GM19397 (cell line): ENCODE measurements at regions not wholly inside any gene's neighbourhood (a gene's known extent, or its start where the extent isn't known, plus 50 kb on each side); places are given as distances from the start of the nearest gene placed in this dataset.

ENCODE experiments used
- ATAC-seq: cut with Tn5 transposase; IDR thresholded peaks from one replicate; pipeline ENCODE4 v1.9.1; 2021; ENCODE audit warnings: mild to moderate bottlenecking, moderate library complexity; ENCODE audit not compliant: unreplicated experiment

GRCh38 chr5:74324556-74324955 is 316.0 kb downstream of the ENC1 start:
- ATAC-seq: no peak

GRCh38 chr5:74322944-74323343 is 317.6 kb downstream of the ENC1 start:
- ATAC-seq: no peak

- ATAC-seq: no peak
Observed at GRCh38 chr5:74322191-74322590, 318.3 kb downstream of the ENC1 start.

DNA sequence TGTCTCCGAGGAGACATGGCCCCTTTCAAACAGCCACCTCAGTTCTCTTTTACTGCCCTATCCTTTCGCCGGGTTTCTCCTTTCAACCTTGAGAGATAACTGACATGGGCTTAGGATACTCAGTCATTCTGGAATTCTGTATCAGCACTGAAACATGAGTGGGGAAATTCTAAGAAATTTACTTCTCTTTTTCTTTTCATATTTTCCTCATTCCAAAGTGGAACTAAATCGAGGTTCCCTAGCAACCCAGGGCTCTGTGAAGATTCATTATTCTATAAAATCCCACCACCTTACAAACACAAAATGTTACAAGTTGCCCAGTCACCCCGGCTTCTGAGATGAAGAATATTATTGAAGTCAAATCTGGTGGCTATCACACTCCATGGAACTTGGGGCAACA is 319.2 kb downstream of the ENC1 start:
- no peak for ATAC-seq

DNA sequence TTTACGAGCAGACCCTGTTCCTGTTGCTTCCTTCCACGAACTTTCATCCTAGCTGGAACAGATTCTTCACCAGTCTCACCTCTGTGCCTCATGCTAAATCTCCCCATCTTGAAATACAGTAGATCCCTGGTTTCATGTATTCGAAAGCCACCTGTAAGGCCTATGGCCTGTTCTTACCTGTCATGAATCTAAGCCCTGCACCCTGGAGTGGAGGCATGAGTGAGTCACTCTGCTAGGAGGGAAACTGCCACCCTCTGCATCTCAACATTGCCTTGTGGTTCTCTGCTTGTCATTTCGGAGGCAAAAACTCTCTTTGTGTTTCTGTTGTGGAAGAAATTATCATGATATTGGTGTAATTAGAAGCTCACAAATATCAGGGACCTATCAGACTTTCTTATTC is 320.0 kb downstream of the ENC1 start:
- ATAC-seq: no peak

GRCh38 chr5:74319076-74319475 is 321.5 kb downstream of the ENC1 start:
- no peak for ATAC-seq

DNA sequence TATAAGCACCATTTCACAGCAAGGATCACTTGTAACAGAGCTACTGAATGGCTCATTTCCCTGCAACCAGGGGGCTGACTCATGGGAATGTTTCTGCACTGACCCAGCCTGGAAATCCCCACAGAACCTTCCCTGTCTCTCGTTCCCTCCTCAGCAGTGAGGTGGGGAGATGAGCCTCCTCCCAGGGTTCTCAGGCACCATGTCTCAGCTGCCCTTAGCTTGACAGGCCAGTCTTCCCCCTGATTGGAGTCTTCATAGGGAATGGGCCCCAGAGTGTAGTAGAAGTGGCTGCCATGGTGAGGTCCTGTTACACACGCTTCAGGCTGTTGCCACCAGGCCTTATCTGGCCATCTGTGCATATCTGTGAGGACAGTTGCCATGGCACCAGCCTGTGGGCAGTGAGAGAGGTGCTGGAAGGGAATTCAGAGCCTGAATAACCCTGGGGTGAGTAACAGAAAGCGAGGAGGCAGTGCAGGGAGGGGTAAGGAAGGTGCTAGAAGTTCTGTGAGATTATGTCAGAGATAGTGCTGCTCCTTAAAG is 324.4 kb downstream of the ENC1 start:
- ATAC-seq: no peak

- ATAC-seq: no peak
Observed at GRCh38 chr5:74314906-74315305, 325.6 kb downstream of the ENC1 start.

GRCh38 chr5:74313896-74314295 is 326.6 kb downstream of the ENC1 start:
- ATAC-seq: no peak

DNA sequence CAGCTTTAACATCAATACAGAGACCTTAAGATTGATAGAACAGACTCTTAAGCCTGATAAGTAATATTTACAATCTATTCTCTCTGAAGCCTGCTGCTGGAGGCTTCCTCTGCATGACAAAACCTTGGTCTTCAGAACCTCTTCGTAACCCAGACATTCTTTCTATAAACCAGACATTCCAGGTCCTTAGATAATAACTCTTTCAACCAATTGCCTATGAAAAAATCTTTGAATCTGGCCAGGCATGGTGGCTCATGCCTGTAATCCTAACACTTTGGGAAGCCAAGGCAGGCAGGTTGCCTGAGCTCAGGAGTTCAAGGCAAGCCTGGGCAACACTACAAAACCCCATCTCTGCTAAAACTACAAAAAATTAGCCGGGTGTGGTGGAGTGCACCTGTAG is 327.8 kb downstream of the ENC1 start:
- ATAC-seq: no peak

GRCh38 chr5:74311961-74312360 is 328.6 kb downstream of the ENC1 start:
- no peak for ATAC-seq

DNA sequence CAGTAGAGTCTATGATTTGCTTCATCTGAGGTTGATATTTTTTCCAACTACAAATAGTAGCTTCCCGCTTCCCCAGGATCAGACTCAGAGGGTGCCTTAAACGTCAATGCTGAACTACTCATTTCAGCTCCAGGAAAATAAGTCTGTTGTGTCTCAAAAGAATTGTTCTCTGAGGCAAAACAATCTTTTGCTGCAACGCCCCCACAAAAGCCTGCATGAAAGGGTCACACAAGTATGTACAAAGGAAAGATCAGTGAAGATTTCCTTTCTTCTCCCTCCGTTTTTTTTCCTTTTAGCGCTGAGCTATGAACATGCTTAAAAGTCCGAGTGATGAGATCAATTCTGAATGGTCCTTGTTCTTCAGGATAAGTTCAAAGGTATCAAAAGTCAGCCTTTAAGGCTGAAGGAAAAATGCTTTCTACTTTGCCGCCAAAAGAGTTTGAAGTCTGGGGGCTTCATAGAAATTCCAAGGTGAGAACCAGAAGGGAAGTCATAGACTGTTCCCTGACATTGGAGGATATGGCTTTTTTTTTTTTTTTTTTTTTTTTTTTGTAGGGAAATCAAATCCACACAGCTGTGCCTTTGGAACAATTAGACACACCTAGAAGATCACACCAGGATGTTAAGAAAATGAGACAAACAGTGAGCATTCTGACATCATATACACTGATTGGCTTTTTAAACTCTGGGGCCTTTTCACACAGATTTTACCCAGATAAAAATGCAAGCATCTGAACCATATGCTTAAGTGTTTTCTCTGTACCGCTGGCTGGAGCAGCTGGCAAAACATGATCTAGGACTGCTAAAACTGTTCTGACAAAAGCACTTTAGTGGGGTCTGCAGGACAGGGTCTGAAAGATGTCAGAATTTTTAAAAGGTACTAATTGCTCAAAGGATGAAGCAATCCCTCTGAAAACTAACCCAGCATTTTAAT is 329.3 kb downstream of the ENC1 start:
- ATAC-seq: no peak

DNA sequence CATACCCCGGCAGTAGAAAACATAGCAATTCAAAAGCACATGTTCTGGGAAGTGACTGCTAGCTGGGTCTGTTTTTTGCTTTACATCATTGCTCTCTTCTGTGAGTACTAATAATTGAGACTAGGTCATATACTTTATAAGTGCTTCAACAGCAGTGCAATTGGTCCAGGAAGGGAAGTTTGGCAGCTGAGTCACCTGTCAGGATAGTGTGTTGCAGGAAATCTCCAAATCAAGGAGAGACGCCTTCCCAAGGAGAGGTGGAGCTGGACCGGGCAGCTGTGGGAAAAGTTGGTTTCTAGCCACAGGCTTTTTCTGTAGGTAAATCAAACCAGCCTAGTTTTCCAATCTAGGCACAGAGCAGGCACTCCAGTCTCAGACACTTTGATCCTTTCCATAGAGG is 330.1 kb downstream of the ENC1 start:
- no peak for ATAC-seq

DNA sequence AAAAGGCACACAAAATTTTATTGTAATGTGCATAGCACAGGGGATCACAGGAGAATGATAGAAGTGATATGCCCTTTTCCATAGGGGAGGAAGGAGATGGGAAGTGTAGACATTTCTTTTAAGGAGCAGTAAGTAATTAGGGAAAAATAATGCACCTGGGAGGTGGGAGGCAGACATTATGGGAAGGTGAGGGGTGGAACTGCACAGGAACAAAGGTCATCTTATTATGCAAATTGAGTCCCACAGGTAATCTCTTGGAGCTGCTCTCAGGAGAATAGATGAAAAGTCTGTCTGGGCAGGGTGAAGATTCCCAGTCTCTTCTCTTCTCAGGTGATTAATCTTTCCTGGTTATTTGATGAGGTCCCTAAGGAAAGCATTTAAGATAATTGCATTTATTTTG is 331.5 kb downstream of the ENC1 start:
- ATAC-seq: no peak

DNA sequence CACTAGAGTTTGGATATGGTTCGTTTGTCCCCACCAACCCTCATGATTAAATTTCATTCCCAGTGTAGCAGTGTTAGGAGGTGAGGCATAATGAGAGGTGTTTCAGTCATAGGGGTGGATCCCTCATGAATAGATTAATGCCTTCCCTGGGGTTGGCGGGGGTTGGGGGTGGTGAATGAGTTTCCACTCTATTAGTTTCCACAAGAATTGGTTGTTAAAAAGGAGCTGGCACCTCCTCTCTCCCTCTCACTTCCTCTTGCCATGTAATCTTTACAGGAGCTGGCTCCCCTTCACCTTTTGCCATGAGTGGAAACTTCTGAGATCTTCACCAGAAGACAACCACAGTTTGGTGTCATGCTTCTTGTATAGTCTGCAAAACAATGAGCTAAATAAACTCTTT is 333.7 kb downstream of the ENC1 start:
- ATAC-seq: no peak

- no peak for ATAC-seq
Observed at GRCh38 chr5:74304536-74304935, 336.0 kb downstream of the ENC1 start.

- ATAC-seq: no peak
Observed at GRCh38 chr5:74303578-74303977, 336.9 kb downstream of the ENC1 start.

DNA sequence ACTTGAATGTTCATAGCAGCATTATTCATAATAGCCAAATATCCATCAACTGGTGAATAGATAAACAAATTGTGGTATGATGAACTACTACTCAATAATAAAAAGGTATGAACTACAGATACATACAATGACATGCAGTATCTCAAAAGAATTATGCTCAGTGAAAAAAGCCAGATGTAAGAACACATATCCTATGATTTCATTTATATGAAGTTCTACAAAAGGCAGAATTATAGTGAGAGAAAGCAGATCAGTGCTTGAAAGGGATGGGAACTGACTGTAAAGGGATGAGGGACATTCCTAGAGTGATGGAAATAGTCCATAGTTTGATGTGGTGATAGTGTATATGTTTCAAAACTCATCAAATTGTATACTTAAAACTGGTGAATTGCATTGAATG is 339.0 kb downstream of the ENC1 start:
- ATAC-seq: no peak

GRCh38 chr5:74300808-74301389 is 339.6 kb downstream of the ENC1 start:
- ATAC-seq: no peak

GRCh38 chr5:74299833-74300232 is 340.7 kb downstream of the ENC1 start:
- no peak for ATAC-seq

DNA sequence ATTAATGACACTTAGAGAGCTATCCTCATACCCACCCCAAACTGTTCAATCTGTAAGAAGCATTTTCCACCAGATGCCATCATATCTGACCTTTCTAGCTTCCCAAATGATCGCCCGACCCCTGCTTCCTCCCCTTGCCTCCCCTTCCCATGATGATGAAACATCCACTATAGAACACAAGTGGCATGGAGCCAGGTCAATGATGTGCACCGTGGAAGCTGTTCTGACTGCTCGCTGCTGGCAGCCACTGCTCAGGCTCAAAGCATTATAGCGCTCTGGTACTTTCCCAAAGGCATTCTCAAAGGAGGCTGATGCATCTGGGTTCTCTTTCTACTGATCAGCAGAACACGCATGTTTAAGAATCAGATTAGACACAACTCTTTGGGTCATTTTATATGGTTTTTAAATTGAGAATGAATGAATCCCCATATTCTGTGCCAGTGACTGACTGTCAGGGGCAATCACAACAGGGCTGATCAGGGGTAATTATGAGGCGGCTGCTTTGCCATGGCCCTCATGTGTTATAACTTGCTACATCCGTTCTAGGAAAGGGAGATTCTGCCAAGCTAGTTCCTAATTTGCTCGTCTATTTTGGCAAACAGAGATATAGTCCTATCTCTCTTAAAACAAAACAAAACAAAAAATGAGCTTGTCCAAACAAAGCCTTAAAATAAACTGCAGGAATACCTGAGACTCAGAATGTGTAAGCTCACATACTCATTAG is 343.7 kb downstream of the ENC1 start:
- no peak for ATAC-seq

DNA sequence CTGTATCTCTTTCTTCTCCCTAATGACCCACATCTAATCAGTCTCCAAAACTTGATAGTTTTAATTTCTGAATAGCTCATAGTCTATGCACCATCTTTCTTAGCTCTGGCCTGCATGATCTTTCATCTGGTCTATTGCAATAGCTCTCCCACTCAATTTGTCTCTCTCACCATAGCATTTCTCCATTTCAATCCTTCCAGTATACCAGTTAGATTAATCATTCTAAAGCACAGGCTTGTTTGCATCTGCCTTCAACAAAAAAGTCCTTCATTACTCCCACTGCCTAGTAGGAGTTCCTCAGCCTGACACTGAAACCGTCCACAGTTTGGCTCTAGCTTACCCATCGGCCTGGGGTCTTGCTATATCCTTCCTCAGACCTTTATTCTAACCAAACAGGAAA is 344.9 kb downstream of the ENC1 start:
- ATAC-seq: no peak
